BE2C (cell line): ENCODE measurements at regions not wholly inside any gene's neighbourhood (a gene's known extent, or its start where the extent isn't known, plus 50 kb on each side); places are given as distances from the start of the nearest gene placed in this dataset.
"Not testable (repeated sequence)": the region's sequence is repeated elsewhere in the genome, so short reads cannot be mapped to it uniquely, and the experiment has no call there.

ENCODE experiments used
- DNase-seq: peaks from one replicate; pipeline ENCODE4 v3.0.0-alpha.2; 2020
- H3K27me3 ChIP-seq: fragments of 250-450 bp; sonication (Bioruptor Pico); 2 replicates; pipeline ENCODE4 v1.5.1; 2020; ENCODE audit warnings: mild to moderate bottlenecking
- H3K36me3 ChIP-seq: fragments of 250-450 bp; sonication (Bioruptor Pico); 2 replicates; pipeline ENCODE4 v1.5.1; 2020; ENCODE audit warnings: mild to moderate bottlenecking
- H3K4me1 ChIP-seq: fragments of 250-450 bp; sonication (Bioruptor Pico); 2 replicates; pipeline ENCODE4 v1.5.1; 2020
- H3K4me3 ChIP-seq: 2 replicates; pipeline ENCODE4 v1.5.1; 2011; ENCODE audit warnings: low read depth, low read length
- H3K9me3 ChIP-seq: fragments of 250-450 bp; sonication (Bioruptor Pico); 2 replicates; pipeline ENCODE4 v1.5.1; 2020
- TF ChIP-seq, protein P1 (sequence below): IDR thresholded peaks from 2 replicates; pipeline ENCODE4 v1.5.1; 2012; ENCODE audit warnings: mild to moderate bottlenecking, low read depth, low read length

DNA sequence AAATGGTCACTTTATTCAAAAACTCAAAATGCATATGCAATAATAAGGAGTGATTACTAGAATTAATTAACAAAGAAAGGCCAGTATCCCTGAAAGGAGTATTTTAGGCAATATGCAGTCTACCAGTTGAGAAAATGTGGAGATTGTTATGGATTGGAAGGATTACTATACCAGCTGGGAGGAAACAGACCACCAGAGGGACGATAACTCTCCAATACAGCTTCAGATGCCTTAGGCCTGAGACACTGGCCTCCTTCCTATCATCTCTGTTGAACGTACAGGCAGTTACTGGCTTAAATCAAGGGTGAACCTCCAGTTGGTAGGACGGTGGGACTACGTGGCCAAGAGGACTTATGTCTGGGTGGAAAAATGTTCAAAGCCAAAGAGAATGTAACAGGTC, 336.4 kb upstream of the EPHA4 start:
- DNase-seq = no peak

DNA sequence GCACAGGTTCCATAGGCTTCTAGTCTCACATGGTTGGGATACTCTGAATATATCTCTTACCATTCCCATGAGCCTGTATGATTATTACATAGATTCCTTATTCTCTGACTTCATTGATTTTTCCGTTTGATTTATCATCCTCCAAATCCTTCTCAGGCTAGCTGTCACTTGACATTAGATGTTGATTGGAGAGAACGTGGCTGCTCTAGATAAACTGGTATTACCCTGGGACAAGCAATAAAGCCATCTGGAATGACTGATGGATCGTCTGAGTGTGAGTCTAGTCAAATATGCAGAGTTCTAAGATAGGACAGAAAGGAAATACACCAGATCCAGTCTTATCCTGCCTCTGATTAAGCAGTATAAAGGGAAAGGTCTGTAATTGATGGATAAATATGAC, 325.6 kb upstream of the EPHA4 start:
- Histone ChIP-seq H3K4me3 (no peak overlapping the region), H3K36me3 (no peaks in the 10 kb centered on the region), H3K4me1 (no peaks in the 10 kb centered on the region), H3K27me3 (no peaks in the 10 kb centered on the region), H3K9me3 (no peaks in the 10 kb centered on the region)
- TF ChIP-seq, protein P1, sequence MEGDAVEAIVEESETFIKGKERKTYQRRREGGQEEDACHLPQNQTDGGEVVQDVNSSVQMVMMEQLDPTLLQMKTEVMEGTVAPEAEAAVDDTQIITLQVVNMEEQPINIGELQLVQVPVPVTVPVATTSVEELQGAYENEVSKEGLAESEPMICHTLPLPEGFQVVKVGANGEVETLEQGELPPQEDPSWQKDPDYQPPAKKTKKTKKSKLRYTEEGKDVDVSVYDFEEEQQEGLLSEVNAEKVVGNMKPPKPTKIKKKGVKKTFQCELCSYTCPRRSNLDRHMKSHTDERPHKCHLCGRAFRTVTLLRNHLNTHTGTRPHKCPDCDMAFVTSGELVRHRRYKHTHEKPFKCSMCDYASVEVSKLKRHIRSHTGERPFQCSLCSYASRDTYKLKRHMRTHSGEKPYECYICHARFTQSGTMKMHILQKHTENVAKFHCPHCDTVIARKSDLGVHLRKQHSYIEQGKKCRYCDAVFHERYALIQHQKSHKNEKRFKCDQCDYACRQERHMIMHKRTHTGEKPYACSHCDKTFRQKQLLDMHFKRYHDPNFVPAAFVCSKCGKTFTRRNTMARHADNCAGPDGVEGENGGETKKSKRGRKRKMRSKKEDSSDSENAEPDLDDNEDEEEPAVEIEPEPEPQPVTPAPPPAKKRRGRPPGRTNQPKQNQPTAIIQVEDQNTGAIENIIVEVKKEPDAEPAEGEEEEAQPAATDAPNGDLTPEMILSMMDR = no peak
- no peak for DNase-seq

More for the DNA sequence above, 336.4 kb upstream of the EPHA4 start:
- H3K4me1 ChIP-seq = no peaks in the 10 kb centered on the region
- TF ChIP-seq, protein P1 = no peak
- no peak overlapping the region for H3K4me3 ChIP-seq
- H3K36me3 ChIP-seq = no peaks in the 10 kb centered on the region
- H3K9me3 ChIP-seq = no peaks in the 10 kb centered on the region
- H3K27me3 ChIP-seq = no peaks in the 10 kb centered on the region

DNA sequence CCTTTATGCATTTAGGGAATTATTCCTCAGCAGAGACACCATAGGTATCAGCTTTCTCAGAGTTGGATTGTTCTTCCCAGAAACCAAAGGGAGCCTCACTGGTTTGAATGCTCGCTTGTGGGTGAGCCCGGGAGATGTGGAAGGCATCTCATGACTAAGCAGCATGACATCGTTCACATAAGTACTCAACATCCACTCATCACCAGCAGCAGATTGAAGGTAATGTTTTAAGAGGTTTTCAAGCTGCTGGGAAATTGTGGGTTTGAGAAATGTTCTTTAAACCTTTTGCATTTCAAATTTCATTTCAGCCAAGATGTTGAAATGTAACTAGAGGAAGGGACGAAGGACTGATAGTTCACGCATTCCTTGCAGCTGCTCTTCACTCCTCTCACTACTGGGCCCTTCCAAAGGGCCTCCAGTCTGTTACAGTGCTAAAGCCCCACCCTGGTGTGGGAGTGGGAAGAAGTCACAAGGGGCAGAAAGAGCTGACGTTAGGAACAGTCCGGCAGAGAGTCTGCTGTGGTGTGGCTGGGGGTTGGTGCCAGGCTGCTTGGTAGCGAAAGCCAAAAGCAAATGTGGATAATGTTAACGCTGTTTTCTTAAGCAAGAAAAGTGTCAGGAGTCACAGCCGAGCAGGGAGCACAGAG, 324.5 kb upstream of the EPHA4 start:
- H3K4me3 ChIP-seq = no peak overlapping the region
- no peaks in the 10 kb centered on the region for H3K27me3 ChIP-seq
- TF ChIP-seq, protein P1 = no peak
- H3K36me3 ChIP-seq = no peaks in the 10 kb centered on the region
- H3K9me3 ChIP-seq = no peaks in the 10 kb centered on the region
- DNase-seq = no peak
- H3K4me1 ChIP-seq = no peaks in the 10 kb centered on the region

DNA sequence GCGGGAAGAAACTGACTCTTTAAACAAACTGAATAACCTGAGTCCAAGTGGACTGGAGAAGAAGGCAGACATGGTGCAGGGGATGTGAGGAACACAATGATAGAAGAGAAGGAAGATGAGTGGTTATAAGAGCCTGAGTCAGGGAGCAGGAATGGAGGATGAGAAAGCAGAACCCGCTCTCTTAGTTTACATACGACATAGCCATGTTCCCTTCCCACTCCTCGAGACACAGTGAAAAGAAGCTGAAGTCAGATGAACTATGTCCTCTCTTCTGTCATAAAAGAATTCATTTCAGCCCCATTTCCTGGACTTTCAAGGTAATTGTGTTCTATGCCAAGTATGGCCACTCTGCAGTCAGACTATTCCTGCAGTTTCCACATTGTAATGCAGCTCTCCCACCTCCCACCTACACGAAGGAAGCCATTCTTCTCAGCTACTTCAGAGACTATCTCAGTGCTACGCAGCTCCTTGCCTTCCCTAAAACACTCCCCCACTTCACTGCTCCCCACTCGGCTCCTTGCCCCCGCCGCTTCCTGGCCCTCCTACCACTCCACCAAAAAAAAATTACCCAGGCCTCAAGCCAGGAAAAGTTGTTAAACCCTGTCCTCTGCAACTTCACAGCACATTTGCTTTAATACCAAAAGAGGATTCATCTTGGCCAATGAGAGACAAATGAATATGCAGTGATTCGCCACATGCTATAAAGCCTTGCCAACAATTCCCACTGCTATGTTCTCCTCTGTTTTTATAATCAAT, 323.4 kb upstream of the EPHA4 start:
- Histone ChIP-seq H3K27me3 (no peaks in the 10 kb centered on the region), H3K4me1 (no peaks in the 10 kb centered on the region), H3K36me3 (no peaks in the 10 kb centered on the region), H3K4me3 (no peak overlapping the region), H3K9me3 (no peaks in the 10 kb centered on the region)
- DNase-seq = no peak
- TF ChIP-seq, protein P1 = no peak

DNA sequence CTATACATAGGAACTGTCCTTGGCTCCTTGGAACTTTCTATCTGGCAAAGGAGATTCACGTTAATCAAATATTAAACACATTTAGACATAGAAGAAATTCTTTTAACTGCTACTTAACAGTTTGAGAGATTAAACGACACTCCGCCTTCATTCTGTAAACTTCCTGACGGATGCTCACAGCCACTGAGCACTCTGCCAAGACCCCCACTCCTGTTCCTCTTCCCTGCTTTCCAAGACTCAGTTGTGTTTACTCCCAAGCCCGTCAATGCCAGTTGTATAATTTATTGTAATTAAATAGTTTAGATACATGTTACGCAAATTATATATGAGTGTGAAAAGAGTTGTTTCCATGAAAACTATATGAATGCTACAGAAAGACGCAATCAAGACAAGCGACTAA, 321.4 kb upstream of the EPHA4 start:
- Histone ChIP-seq H3K4me3 (no peak overlapping the region), H3K27me3 (no peaks in the 10 kb centered on the region), H3K4me1 (no peaks in the 10 kb centered on the region), H3K36me3 (no peaks in the 10 kb centered on the region), H3K9me3 (no peaks in the 10 kb centered on the region)
- TF ChIP-seq, protein P1 = no peak
- no peak for DNase-seq

DNA sequence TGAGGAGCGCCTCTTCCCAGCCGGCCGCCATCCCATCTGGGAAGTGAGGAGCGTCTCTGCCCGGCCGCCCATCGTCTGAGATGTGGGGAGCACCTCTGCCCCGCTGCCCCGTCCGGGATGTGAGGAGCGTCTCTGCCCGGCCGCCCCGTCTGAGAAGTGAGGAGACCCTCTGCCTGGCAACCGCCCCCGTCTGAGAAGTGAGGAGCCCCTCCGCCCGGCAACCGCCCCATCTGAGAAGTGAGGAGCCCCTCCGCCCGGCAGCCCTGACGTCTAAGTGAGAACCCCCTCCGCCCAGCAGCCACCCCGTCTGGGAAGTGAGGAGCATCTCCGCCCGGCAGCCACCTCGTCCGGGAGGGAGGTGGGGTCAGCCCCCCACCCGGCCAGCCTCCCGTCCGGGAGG, 319.9 kb upstream of the EPHA4 start:
- not testable (repeated sequence) for DNase-seq, H3K27me3 ChIP-seq, H3K4me1 ChIP-seq, H3K36me3 ChIP-seq, H3K4me3 ChIP-seq, H3K9me3 ChIP-seq
